OCI-LY3 (cell line): ENCODE measurements at regions not wholly inside any gene's neighbourhood (a gene's known extent, or its start where the extent isn't known, plus 50 kb on each side); places are given as distances from the start of the nearest gene placed in this dataset.

Source experiments
- H2AFZ ChIP-seq: fragments of 200-600, 300-600 bp; shearing (Covaris generic); 2 replicates; pipeline ENCODE4 v1.6.0; 2014; ENCODE audit warnings: antibody characterized with exemption, low read depth, low read length
- H3K27ac ChIP-seq: fragments of 200-600, 300-600 bp; sonication (generic); 2 replicates; pipeline ENCODE4 v1.5.1; 2014; ENCODE audit warnings: mild to moderate bottlenecking, low read length, moderate library complexity, mixed read lengths
- H3K27me3 ChIP-seq: fragments of 200-600, 300-600 bp; sonication (generic); 2 replicates; pipeline ENCODE4 v1.6.1; 2014; ENCODE audit warnings: low read depth, low read length, mixed read lengths
- H3K36me3 ChIP-seq: fragments of 200-600, 300-600 bp; sonication (generic); replicated peaks from 2 replicates; pipeline ENCODE3; 2014; ENCODE audit warnings: low read depth, low read length, mixed read lengths
- H3K4me1 ChIP-seq: fragments of 300-600, 200-600 bp; sonication (generic); 2 replicates; pipeline ENCODE4 v1.6.1; 2014; ENCODE audit warnings: low read length, mixed read lengths
- H3K4me2 ChIP-seq: fragments of 200-600, 300-600 bp; sonication (generic); 2 replicates; pipeline ENCODE4 v1.6.1; 2014; ENCODE audit warnings: low read length, mixed read lengths
- H3K4me3 ChIP-seq: fragments of 300-600, 200-600 bp; sonication (generic); 2 replicates; pipeline ENCODE4 v1.5.1; 2014; ENCODE audit warnings: antibody characterized with exemption, mild to moderate bottlenecking, low read length, moderate library complexity
- H3K79me2 ChIP-seq: fragments of 300-600, 200-600 bp; shearing (Covaris generic); 2 replicates; pipeline ENCODE4 v1.6.1; 2014; ENCODE audit warnings: mild to moderate bottlenecking, low read length, mixed read lengths
- H3K9ac ChIP-seq: fragments of 300-600, 200-600 bp; shearing (Covaris generic); 2 replicates; pipeline ENCODE4 v1.6.0; 2014; ENCODE audit warnings: mild to moderate bottlenecking, low read length, moderate library complexity
- H3K9me3 ChIP-seq: fragments of 200-600, 300-600 bp; shearing (Covaris generic); 2 replicates; pipeline ENCODE4 v1.6.1; 2014; ENCODE audit warnings: low read length, mixed read lengths; ENCODE audit not compliant: insufficient read depth
- H4K20me1 ChIP-seq: fragments of 200-600, 300-600 bp; sonication (generic); 2 replicates; pipeline ENCODE4 v1.6.1; 2016; ENCODE audit warnings: low read length, mixed read lengths; ENCODE audit not compliant: insufficient read depth
- CTCF ChIP-seq: fragments of 200-600, 300-600 bp; sonication (generic); IDR thresholded peaks from 2 replicates; pipeline ENCODE4 v1.5.1; 2014; ENCODE audit warnings: antibody characterized with exemption, low read length, low read depth
- EZH2phosphoT487 ChIP-seq: fragments of 200-600 bp; shearing (Covaris generic); IDR thresholded peaks from 2 replicates; pipeline ENCODE4 v1.6.1; 2018; ENCODE audit warnings: antibody characterized with exemption, mixed run types, low read depth

GRCh38 chr12:89091293-89091841 lies 260.9 kb downstream of the DUSP6 start:
- Histone ChIP-seq H3K9me3 (peaks cover 3% of the 10 kb centered on the region; the same call in 1 of the 2 replicates), H3K9ac (no peak overlapping the region), H3K27ac (no peak overlapping the region), H3K4me2 (no peak overlapping the region), H3K4me1 (no peaks in the 10 kb centered on the region), H2AFZ (no peak overlapping the region), H4K20me1 (no peaks in the 10 kb centered on the region), H3K79me2 (no peaks in the 10 kb centered on the region), H3K36me3 (no peaks in the 10 kb centered on the region), H3K4me3 (no peak overlapping the region), H3K27me3 (no peaks in the 10 kb centered on the region)
- no peak for TF ChIP-seq EZH2phosphoT487
- TF ChIP-seq CTCF, result no peak

DNA sequence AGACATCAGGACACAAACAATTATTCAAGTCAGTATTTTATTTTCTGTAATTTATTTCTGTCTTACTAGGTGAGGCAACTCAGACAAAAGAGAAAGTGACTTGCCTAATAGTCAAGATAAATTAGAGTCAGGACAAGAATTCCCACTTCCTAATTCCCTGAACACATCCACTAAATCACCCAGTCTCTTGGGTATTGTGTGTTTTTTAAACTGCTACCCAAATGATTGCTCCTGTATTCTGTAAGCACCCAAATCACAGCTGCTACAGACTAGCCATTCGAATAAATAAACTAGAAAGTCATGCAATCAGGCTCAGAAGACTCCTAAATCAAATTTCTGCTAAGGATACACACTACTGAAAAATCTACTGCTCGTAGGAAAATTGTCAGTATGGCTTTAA lies 263.0 kb downstream of the DUSP6 start:
- Histone ChIP-seq H3K9ac (no peak overlapping the region), H3K27ac (no peak overlapping the region), H2AFZ (no peak overlapping the region), H3K4me2 (no peak overlapping the region), H3K9me3 (peaks cover 3% of the 10 kb centered on the region; the same call in 1 of the 2 replicates), H3K4me1 (no peaks in the 10 kb centered on the region), H4K20me1 (no peaks in the 10 kb centered on the region), H3K79me2 (no peaks in the 10 kb centered on the region), H3K27me3 (no peaks in the 10 kb centered on the region), H3K4me3 (no peak overlapping the region), H3K36me3 (no peaks in the 10 kb centered on the region)
- TF ChIP-seq CTCF (no peak), EZH2phosphoT487 (no peak)

DNA sequence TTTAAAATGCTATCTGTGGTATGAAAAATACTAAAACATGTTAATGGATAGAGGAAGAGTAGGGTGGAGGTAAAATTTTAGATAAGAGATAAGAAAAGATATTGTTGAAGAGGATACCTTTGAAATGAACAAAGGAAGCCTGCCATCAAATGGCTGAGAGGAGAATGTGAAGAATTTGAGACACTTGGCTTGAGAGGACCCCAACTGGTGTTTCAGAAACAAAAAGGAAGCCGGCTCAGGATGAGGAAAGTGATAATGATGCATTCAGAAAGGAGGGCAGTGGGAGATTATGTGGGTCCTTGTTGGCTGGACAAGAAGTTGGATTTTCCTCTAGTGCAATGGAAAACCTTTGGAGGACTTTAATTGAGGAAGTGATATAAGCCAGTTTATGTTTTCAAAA lies 264.4 kb downstream of the DUSP6 start:
- Histone ChIP-seq H3K36me3 (no peaks in the 10 kb centered on the region), H3K27ac (no peak overlapping the region), H3K4me1 (no peaks in the 10 kb centered on the region), H4K20me1 (no peaks in the 10 kb centered on the region), H3K4me3 (no peak overlapping the region), H3K9me3 (peaks cover 3% of the 10 kb centered on the region; the same call in 1 of the 2 replicates), H3K4me2 (no peak overlapping the region), H2AFZ (no peak overlapping the region), H3K9ac (no peak overlapping the region), H3K79me2 (no peaks in the 10 kb centered on the region), H3K27me3 (no peaks in the 10 kb centered on the region)
- no peak for TF ChIP-seq CTCF
- TF ChIP-seq EZH2phosphoT487, result no peak

- no peaks in the 10 kb centered on the region for H3K36me3 ChIP-seq
These were observed 265.0 kb downstream of the DUSP6 start for GRCh38 chr12:89087149-89087825.

More at GRCh38 chr12:89087149-89087825, 265.0 kb downstream of the DUSP6 start:
- H3K9me3 ChIP-seq, result no peaks in the 10 kb centered on the region
- H3K27me3 ChIP-seq, result no peaks in the 10 kb centered on the region
- no peak overlapping the region for H3K4me2 ChIP-seq
- TF ChIP-seq CTCF (no peak), EZH2phosphoT487 (no peak)
- H3K79me2 ChIP-seq, result no peaks in the 10 kb centered on the region
- no peak overlapping the region for H3K27ac ChIP-seq
- H3K4me1 ChIP-seq, result no peaks in the 10 kb centered on the region
- no peaks in the 10 kb centered on the region for H4K20me1 ChIP-seq
- no peak overlapping the region for H3K4me3 ChIP-seq
- no peak overlapping the region for H2AFZ ChIP-seq
- no peak overlapping the region for H3K9ac ChIP-seq
